LNCaP clone FGC (cell line): ENCODE measurements at regions not wholly inside any gene's neighbourhood (a gene's known extent, or its start where the extent isn't known, plus 50 kb on each side); places are given as distances from the start of the nearest gene placed in this dataset.

ENCODE experiments used
- DNase-seq: peaks from one replicate; pipeline ENCODE4 v3.0.0-alpha.2; 2011; ENCODE audit warnings: low read depth
- H3K4me3 ChIP-seq: 2 replicates; pipeline ENCODE4 v1.5.1; 2011; ENCODE audit warnings: mild to moderate bottlenecking, low read depth, low read length, control low read depth
- CTCF ChIP-seq: IDR thresholded peaks from 2 replicates; pipeline ENCODE4 v1.5.1; 2012; ENCODE audit warnings: mild to moderate bottlenecking; ENCODE audit not compliant: control insufficient read depth, insufficient read depth; ENCODE audit errors: extremely low read depth

- no peak for TF ChIP-seq CTCF
Measured at GRCh38 chr6:157767775-157768156, 55.3 kb upstream of the SNX9 start.

GRCh38 chr6:157768304-157768703, 54.7 kb upstream of the SNX9 start:
- no peak overlapping the region for H3K4me3 ChIP-seq
- TF ChIP-seq CTCF, result no peak
- DNase-seq, result no peak

More at GRCh38 chr6:157767775-157768156, 55.3 kb upstream of the SNX9 start:
- DNase-seq, result no peak
- H3K4me3 ChIP-seq, result no peak overlapping the region

- H3K4me3 ChIP-seq, result no peak overlapping the region
- no peak for DNase-seq
- TF ChIP-seq CTCF, result no peak
Measured at GRCh38 chr6:157768863-157769551, 54.0 kb upstream of the SNX9 start.

GRCh38 chr6:157769776-157770426, 53.1 kb upstream of the SNX9 start:
- no peak for DNase-seq
- no peak for TF ChIP-seq CTCF
- no peak overlapping the region for H3K4me3 ChIP-seq

GRCh38 chr6:157770946-157771345, 52.1 kb upstream of the SNX9 start:
- H3K4me3 ChIP-seq, result no peak overlapping the region
- no peak for DNase-seq
- TF ChIP-seq CTCF, result no peak

GRCh38 chr6:157772820-157773219, 50.2 kb upstream of the SNX9 start:
- no peak for TF ChIP-seq CTCF
- no peak for DNase-seq
- no peak overlapping the region for H3K4me3 ChIP-seq
